ENCODE measurements at regions not wholly inside any gene's neighbourhood (a gene's known extent, or its start where the extent isn't known, plus 50 kb on each side); places are given as distances from the start of the nearest gene placed in this dataset.
A peak's percentile ranks its signal among the peaks of the same experiment; 100 is the strongest.

GRCh38 chr3:14328422-14328821 lies 74.0 kb upstream of the SLC6A6 start:
- Mint-ChIP-seq H3K4me1 (ENCODE audit: low read depth) (peaks cover 14% of the 10 kb centered on the region), H3K4me3 (ENCODE audit: low read depth) (no peak overlapping the region), H3K9me3 (ENCODE audit: low read depth) (no peaks in the 10 kb centered on the region), H3K27me3 (no peaks in the 10 kb centered on the region), H3K36me3 (ENCODE audit: insufficient read depth) (no peaks in the 10 kb centered on the region), H3K27ac (no peak overlapping the region)
- no peak for TF ChIP-seq CTCF (IDR thresholded peaks at IDR 0.05; ENCODE audit: unreplicated experiment)
- DNase-seq (ENCODE audit: low spot score, unreplicated experiment) = no peak

DNA sequence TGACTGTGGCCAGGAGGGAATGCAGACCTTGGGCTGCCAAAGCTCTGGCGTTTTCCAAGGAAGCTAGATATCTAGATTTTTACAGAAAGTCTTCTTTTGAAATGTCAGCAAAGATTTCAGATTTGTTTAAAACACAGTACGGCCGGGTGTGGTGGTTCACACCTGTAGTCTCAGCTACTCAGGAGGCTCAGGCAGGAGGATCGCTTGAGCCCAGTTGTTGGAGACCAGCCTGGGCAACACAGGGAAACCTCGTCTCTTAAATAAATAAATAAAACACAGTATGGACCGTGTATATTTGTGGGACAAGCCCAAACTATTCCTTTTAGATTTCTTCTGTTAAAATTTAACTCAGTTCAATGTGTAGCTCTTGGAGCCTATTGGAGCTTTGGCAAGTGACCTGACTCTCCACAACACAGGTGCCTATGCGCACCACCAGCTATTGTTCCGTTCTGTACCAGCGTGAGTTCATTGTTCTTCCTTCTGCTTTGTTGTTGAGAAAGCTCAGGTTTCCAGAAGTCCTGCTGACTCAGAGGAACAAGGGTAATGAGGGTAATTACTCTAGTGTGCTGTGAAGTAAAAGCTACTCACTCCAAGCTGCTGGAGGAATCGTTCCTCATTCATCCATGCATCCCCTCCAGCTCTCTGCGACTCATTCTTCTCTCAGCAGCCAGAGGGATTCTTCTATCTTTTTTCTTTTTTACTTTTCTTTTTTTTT lies 73.1 kb upstream of the SLC6A6 start:
- no peaks in the 10 kb centered on the region for H3K9me3 Mint-ChIP-seq (ENCODE audit: low read depth)
- peaks cover 14% of the 10 kb centered on the region for H3K4me1 Mint-ChIP-seq (ENCODE audit: low read depth)
- H3K36me3 Mint-ChIP-seq (ENCODE audit: insufficient read depth) = no peaks in the 10 kb centered on the region
- TF ChIP-seq CTCF (IDR thresholded peaks at IDR 0.05; ENCODE audit: unreplicated experiment) = no peak
- DNase-seq (ENCODE audit: low spot score, unreplicated experiment) = no peak
- H3K27ac Mint-ChIP-seq = peak overlapping the region; percentile 7
- H3K27me3 Mint-ChIP-seq = no peaks in the 10 kb centered on the region
- H3K4me3 Mint-ChIP-seq (ENCODE audit: low read depth) = no peak overlapping the region

GRCh38 chr3:14329842-14330241 lies 72.6 kb upstream of the SLC6A6 start:
- no peaks in the 10 kb centered on the region for H3K36me3 Mint-ChIP-seq (ENCODE audit: insufficient read depth)
- H3K4me1 Mint-ChIP-seq (ENCODE audit: low read depth) = peaks cover 15% of the 10 kb centered on the region
- no peak for TF ChIP-seq CTCF (IDR thresholded peaks at IDR 0.05; ENCODE audit: unreplicated experiment)
- H3K27me3 Mint-ChIP-seq = no peaks in the 10 kb centered on the region
- no peaks in the 10 kb centered on the region for H3K9me3 Mint-ChIP-seq (ENCODE audit: low read depth)
- H3K27ac Mint-ChIP-seq = peak overlapping the region; percentile 7
- H3K4me3 Mint-ChIP-seq (ENCODE audit: low read depth) = no peak overlapping the region
- DNase-seq (ENCODE audit: low spot score, unreplicated experiment) = no peak

- H3K4me3 Mint-ChIP-seq (ENCODE audit: low read depth) = no peak overlapping the region
- no peaks in the 10 kb centered on the region for H3K27me3 Mint-ChIP-seq
- no peaks in the 10 kb centered on the region for H3K9me3 Mint-ChIP-seq (ENCODE audit: low read depth)
- peak overlapping the region; percentile 33 for H3K27ac Mint-ChIP-seq
- peaks cover 15% of the 10 kb centered on the region for H3K4me1 Mint-ChIP-seq (ENCODE audit: low read depth)
- no peak for DNase-seq (ENCODE audit: low spot score, unreplicated experiment)
- TF ChIP-seq CTCF (IDR thresholded peaks at IDR 0.05; ENCODE audit: unreplicated experiment) = no peak
- H3K36me3 Mint-ChIP-seq (ENCODE audit: insufficient read depth) = no peaks in the 10 kb centered on the region
Measured at GRCh38 chr3:14330508-14330907, 71.9 kb upstream of the SLC6A6 start.

DNA sequence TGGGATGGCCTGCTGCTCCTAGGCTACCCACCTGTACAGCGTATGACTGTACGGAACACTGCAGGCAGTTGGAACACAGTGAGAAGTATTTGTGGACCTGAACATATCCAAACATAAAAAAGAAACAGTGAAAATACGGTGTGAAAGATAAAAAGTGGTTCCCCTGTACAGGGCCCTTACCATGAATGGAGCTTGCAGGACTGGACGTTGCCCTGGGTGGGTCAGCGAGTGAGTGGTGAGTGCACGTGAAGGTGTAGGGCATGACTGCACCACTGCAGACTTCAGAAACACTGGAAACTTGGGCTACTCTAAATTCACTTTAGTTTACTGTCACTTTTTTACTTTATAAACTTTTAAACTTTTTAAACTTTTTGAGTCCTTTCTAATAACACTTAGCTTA lies 71.2 kb upstream of the SLC6A6 start:
- no peak for TF ChIP-seq CTCF (IDR thresholded peaks at IDR 0.05; ENCODE audit: unreplicated experiment)
- Mint-ChIP-seq H3K27ac (no peak overlapping the region), H3K27me3 (no peaks in the 10 kb centered on the region), H3K4me1 (ENCODE audit: low read depth) (peaks cover 15% of the 10 kb centered on the region), H3K9me3 (ENCODE audit: low read depth) (no peaks in the 10 kb centered on the region), H3K36me3 (ENCODE audit: insufficient read depth) (no peaks in the 10 kb centered on the region), H3K4me3 (ENCODE audit: low read depth) (no peak overlapping the region)
- DNase-seq (ENCODE audit: low spot score, unreplicated experiment) = no peak

All from progenitor cell of endocrine pancreas (in vitro differentiated cells).